ENCODE measurements at regions not wholly inside any gene's neighbourhood (a gene's known extent, or its start where the extent isn't known, plus 50 kb on each side); places are given as distances from the start of the nearest gene placed in this dataset.
A peak's percentile ranks its signal among the peaks of the same experiment; 100 is the strongest.
"Not testable (repeated sequence)": the region's sequence is repeated elsewhere in the genome, so short reads cannot be mapped to it uniquely, and the experiment has no call there.

DNA sequence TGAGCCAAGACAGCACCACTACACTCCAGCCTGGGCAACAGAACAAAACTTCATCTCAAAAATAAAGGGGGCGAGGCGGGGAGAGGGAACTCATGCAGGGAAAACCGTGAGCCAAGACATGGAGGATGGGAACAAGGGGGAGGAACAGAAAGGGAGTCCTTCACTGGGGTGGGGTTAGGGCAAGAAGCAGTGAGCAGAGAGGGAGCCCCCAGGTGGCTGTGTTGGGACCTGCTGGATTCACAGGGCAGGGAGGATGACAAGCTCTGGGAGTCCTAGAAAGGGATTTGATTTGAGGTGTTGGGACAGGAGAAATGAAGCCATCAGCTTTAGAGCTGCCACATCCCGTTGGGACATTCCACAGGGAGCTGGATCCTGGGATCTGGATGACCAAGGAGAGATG, 90.6 kb upstream of the TOP1 start:
- no peak for DNase-seq

DNA sequence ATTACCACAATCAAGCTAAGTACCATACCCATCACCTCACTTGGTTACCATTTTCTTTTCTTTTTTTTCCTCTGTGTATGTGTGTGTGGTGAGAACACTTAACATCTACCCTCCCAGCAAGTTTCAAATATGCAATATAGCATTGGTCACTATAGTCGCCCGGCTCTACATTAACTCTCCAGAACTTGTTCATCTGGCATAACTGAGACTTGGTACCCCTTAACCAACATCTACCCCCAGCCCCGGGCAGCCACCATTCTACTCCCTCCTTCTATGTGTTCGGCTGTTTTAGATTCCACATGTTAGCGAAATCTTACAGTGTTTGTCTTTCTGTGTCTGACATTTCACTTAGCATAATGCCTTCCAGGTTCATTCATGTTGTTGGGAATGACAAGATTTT, 89.0 kb upstream of the TOP1 start:
- DNase-seq, result no peak

DNA sequence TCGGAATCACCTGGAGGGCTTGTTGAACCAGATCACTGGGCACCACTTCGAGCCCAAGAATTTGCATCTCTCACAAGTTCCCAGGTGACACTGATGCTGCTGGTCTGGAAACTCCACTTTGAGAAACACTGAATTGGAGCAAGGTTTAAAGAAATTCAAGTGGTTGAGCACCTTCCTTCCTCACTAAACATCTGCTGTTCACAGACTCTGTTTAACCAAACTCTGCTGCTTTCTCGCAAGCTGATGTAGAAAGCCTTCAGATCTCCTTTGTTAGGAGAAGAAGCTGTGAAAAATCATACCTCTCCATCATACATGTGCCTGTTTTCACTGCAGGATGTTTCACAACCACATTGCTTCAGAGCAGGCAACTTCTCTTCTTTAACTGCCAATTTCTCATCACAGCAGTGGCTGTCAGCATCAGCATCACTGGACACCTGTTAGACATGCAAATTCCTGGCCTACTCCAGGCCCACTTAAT, 87.5 kb upstream of the TOP1 start:
- no peak for DNase-seq

DNA sequence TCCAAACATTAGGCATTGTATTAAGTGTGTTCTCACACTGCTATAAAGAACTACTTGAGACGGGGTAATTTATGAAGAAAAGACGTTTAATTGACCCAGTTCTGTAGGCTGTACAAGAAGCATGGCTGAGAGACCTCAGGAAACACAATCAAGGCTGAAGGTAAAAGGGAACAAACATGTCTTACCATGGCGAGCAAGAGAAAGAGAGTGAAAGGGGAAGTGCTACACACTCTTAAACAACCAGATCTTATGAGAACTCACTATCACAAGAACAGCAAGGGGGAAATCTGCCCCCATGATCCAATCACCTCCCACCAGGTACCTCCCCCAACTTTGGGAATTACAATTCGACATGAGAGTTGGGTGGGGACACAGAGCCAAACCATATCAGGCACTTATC, 86.6 kb upstream of the TOP1 start:
- no peak for DNase-seq

DNA sequence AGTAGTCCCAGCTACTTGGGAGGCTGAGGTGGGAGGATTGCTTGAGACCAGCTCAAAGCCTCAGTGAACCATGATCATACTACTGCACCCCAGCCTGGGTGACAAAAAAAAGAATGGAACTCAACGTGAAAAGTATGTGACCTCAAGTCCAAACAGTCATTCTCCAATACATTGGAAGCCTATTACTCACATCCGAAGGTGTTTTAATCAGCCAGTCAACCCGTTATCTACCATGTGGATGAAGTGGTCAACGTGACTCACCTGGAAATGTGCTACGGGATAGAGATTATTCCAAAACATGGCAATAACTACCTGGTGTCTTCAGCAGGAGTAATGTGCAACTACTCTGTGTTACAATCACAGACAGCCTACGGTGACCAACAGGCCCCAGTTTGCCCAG, 85.8 kb upstream of the TOP1 start:
- no peak for DNase-seq

DNA sequence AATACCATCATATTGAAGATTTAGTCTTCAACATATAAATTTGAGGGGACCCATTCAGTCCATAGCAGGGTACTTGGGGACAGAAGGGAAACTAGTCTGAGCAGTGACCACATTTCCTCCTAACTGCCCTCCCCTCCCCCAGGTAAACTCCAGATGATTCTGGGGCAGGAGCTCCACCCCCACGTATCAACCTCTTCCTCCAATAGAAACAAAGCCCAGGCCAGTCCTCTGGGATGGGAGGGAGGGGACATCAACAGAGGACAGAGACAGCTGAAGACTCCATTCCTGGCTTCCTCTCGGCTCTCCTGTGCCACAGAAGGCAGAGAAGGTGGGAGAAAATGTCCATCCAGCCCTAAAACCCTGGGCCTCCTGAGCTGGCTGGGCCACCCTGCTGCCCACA, 85.0 kb upstream of the TOP1 start:
- no peak for DNase-seq

DNA sequence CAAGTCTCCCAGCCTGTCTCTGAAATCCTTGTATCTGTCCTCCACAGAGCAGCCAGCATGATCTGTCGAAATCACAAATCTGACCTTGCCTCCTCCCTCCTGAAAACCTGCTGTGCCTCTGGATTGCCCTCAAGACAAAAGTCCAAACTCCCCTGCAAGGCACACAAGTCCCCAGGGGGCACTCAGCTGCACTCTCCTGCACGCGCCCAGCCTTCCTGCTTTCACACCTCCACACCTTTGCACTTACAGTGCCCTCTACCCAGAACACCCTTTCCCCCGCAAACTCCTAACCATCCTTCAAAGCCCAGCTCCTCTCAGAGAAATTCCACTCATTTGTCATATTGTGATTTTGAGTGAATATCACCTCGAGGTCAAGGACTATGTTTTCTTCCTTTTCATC, 83.4 kb upstream of the TOP1 start:
- DNase-seq, result no peak

DNA sequence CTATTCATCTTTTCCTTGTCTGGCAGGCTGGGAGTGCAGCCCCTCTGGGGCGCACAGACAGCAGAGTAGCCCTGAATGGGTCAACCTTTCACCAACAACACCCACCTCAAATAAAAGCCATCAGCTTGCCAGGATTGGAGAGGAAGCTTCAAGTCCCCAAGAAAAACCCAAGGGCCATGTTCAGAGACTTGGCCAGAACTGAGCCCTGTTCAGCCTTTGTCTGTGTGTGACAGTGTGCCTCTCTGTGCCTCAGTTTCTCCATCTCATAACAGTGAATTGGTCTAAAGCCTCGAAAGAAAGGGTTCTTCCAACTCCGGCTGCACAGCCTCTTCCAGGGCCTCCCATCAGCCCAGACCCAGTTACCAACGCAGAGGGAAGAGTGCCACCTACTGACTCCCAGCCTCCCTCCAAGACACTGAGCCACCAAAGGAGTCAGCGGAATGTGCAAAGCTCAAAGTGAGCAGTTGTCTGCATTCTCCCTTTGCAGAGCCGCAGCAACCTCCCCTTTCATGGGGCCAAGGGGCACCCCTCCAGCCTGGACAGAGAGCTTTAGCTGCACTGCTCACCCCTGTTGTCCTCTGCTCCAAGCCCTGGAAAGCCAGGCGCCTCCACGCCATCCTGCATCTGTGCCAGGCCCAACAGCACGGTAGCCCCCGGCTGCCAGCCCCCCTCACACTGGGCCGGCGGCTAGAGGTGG, 82.7 kb upstream of the TOP1 start:
- peak; percentile 56 for DNase-seq

DNA sequence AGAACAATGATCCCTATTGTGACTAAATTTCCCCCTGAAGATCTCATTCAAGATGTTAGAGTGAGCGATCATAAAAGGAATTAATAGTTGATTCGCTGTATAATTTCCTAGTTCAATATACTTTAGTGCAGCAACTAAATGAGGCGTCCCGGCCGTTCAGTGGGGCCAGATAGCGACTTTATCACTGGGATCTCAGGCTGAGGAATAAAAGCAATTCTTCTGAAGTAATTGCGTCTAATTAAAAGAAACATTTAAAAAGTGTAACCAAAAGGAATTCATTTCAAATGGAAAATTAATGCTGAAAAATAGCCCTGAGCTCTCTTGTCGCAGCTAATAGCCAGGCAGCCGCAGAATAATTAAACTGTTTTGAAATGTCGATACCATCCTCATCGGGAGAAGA, 82.2 kb upstream of the TOP1 start:
- DNase-seq, result no peak

DNA sequence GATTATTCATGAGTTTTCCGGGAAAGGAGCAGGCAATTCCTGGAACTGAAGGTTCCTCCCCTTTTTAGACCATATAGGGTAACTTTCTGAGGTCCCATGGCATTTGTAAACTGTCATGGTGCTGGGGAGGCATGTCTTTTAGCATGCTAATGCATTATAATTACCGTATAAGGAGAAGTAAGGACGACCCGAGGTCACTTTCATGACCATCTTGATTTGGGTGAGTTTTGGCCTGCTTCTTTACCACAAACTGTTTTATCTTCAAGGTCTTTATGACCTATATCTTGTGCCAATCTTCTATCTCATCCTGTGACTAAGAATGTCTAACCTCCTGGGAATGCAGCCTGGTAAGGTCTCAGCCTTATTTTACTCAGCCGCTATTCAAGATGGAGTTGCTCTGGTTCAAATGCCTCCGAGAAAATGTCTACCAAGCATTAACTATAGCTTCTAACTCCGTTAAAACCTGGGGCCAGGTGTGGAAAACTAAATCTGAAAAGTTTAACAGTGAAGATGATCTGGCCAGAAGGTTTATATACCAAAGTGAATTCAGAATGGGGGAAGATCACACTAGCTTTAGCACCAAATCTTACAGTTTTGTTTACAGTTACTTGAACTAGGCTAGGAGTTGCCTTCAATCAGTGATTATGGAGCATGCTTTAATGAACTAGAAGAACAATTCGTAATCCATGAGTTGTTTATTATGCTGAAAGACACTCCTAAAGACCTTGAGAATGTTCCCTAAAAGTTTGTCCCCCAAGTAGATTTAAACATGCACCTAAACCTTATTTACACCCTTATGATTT, 80.0 kb upstream of the TOP1 start:
- peak; percentile 54 for DNase-seq

DNA sequence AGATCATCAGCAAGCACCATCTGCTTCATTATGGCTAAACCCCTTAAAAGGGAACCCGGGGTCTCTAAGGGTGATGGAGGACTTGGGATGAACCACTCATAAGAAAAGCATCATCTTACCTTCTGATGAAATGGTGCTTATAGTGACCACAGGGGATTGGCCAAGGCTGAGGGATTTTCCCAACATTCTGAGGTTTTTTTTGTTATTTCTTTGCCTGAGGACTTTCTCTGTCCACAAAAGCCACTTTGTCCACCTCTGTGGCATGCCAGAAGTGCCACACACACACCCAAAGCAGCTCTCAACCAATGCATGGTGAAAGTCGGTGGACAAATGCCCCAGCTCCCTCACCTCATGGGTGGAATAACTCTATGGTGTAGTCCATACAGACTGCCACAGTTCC, 79.3 kb upstream of the TOP1 start:
- DNase-seq, result no peak

DNA sequence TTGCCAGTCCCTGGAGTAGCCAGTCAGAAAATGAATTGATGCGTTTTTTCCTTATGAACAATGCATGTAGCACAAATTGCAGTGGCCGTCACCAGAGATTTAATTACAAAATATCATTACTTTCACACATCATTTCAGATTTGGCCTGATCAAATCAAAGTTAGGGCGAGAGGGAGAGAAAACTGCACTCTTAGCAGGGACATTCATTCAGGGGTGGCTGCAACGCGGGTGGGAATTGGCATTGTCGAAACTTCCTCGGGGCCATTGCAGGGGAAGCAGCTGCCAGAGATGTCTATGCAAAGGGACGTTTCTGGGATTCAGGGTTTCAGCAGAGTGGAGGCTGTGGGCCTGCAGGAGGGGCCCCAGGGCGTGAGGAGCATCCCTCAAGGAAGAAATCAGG, 76.5 kb upstream of the TOP1 start:
- no peak for DNase-seq

DNA sequence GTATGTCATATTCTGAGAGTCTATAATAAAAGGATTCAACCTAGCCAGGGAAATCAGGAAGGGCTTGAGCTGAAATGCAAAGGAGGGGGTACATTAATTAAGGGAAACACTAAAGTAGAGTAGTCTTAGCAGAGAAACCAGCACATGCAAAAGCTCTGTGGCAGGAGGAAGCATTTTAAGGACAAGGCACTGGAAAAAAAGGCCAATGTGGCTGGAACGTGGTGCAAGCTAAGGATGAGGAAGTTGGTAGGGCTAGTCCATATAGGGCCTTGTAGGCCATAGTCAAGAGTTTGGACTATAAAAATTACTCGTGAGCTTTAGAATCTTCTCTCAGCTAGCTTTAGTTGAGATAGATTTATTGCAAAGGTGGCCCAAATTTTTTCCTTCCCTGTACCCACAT, 75.2 kb upstream of the TOP1 start:
- DNase-seq, result no peak

DNA sequence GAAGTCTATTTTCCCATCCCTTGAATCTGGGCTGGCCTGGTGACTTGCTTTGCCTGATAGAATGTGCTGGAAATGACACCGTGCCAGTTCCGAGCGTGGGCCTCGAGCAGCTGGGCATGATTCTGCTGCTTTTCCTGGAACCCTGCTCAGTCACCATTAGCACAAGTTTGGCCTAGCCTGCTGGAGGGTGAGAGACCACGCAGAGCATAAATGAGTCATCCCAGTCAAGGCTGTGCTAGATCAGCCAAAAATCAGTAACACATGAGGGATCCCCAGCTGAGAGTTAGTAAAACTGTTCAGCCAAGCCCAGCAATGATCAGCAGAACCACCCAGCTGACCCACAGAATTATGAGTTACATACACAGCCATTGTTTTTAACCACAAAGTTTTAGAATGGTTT, 74.8 kb upstream of the TOP1 start:
- peak; percentile 30 for DNase-seq

DNA sequence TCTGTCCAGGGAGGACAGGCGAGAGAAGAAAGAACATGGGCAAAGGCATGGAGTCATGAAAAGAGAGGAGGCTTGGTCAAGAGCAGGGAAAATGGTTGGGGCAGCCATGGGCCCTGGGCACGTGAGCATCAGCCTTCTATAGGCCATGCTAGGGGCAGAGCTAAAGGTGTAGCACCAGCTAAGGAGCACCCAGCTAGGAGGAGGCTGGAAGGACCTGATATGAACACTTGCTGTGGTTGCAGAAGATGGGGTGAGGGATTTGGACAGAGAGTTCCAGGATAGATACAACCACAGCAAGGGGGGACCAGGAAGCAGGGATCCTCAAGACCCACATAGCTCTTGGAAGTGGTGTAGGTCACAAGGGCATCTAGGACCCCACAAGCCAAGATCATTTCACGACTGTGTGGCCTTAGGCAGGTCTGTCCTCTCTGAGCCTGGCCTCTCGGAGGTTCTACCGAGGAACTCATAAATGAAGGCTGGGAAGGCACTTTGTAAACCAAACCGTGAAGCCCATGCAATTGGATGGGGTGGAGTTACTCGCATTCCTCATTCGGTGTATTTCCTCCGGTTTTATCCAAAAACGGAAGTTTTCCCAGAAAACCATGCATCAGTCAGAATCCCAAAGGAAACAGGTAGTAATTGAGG, 74.0 kb upstream of the TOP1 start:
- no peak for DNase-seq

DNA sequence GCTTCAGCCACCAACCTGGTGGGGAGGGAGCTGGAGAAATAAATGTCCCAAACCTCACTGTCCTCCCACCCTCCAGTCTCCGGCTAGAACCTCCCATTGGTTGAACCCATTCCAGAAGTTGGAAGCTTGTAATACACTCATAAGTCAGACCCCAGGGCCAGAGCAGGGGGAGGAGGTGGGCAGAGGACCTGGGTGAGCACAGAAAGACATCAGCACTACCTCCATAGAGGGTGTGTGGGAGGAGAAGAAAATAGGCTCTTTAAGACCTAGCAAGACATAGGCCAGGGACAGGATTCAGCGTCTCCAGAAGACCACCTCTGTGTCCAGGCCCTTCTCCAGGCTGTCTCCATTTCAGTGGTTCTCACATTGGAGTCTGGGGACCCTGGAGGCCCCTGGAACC, 73.3 kb upstream of the TOP1 start:
- DNase-seq, result no peak

DNA sequence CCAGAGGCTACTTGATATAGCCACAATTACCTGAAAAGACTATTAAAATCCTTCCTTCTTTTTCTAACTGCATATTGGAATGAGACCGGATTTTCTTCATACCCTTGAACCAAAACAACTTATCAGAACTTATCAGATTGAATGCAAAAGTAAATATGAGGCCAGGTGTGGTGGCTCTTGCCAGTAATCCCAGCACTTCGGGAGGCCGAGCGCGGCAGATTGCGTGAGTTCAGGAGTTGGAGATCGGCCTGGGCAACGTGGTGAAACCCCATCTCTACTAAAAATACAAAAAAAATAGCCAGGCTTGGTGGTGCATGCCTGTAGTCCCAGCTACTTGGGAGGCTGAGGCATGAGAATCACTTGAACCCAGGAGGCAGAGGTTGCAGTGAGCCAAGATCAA, 72.8 kb upstream of the TOP1 start:
- not testable (repeated sequence) for DNase-seq

DNA sequence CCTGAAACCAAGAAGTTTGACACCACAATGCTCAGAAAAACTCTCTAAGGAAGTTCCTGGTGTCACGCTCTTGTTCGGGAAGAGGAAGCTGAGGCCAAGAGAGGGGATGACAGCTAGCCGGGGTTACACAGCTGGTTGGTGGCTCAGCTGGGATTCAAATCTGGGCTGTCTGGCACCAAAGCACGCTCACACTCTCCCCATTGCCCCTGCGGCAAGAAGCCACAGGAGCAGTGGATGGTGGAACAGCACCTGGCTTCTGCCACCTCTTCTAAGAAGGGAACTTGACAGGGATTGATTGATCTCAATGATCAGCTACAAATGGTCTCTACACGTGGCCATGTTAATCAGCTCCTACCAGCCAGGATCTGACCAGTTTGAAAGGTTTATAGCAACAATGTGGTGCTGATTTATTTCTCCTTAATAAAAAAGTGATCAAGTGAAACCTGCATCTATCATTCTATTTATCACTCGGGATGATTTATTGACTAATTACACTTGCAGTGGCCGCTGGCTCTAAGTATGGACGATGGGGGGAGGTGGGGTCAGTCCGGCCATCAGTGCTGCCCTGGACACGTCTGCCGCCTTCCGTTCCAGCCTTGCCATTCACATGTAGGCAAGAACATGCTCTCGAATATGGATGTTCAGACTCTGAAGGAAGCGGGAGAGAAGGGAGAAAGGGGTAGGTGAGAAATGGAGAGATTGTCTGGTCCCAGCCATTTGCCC, 71.9 kb upstream of the TOP1 start:
- no peak for DNase-seq

DNA sequence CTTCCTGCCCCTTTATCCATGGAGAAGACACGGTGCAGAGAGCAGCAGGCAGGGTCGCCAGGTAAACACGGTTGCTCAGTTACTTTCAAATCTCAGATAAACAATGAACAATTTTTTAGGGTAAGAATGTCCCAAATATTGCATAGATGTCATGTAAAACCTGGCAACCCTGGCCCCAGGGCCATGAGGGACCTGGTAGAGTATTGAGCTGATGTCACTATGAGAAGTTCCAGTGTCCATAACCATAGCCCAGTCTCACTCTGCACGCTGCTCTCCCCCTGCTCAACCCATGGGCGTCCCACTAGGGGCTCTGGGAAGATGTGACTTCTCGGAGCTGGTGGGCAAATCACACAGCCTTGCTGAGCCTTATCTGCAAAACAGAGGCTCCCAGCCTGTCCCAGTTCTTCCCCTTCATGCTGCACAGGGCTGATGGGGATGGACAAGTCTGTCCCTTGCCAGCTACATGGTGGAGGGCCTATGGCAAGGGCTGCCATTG, 71.3 kb upstream of the TOP1 start:
- no peak for DNase-seq

DNA sequence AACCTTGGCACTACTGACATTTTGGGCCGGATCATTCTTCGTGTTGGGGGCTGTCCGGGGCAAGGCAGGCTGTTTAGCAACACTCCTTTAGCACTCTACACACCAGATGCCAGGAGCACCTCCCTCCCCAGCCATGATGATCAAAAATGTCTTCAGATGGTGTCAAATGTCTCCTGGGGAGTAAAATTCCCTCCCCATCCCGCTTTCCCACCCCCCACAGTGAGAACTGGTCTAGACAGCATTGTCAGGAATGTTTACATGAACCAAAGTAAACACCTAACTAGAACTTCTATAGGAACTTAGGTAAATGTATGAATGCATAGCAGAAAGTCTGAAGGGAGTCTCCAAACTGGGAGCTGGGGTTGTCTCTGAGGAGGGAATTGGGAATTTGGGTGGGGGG, 70.0 kb upstream of the TOP1 start:
- DNase-seq, result peak; percentile 23

DNA sequence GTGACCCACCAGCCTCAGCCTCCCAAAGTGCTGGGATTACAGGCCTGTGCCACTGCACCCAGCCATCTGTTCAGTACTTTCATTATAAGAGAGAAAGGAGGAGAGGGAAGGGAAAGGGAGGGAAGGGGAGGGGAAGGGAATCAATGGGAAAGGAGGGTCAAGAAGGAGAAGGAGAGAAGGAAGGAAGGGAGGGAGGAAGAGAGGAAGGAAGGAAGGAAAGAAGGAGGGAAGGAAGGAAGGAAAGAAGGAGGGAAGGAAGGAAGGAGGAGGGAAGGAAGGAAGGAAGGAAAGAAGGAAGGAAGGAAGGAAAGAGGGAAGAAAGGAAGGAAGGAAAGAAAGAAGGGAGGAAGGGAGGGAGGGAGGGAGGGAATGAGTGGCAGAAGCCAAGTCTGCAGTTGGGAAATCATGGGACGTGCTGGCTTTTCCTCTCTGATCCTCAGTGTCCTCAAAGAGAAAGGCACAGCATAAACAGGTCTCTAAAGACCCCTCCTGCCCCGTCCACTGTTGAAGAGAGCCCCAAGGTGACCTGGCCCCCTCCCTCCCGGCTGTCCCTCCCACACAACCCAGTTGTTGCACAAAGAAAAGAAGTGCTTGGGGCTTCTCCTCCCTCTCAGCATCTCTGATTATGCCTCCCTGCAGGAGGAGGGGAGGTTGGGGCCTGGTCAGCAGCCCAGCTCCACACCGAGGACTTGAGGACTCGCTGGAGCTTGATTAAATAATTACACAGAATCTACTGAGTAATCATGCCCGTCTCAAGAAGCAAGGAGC, 69.1 kb upstream of the TOP1 start:
- no peak for DNase-seq

DNA sequence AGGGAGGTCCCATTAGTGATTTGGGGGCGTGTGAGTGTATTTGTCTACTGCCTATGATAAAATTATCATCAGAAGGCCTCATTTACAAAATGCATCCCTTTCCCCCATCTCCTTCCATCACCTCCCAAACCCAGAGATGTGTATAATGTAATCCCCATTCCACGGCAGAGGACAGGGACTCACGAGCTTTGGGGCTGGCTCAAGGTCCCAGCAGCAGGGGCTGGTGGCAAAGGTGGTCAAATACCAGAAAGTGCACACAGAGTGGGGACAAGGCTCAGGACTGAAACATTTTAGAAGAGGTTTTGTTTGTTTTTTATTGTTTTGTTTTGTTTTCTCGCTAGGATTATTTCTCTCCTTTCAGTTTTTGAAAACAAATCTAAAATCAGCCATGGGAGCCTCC, 68.5 kb upstream of the TOP1 start:
- no peak for DNase-seq

Measured in fibroblast of skin of back (primary cell).